Psoas muscle (tissue), 7 donors: ENCODE measurements at regions not wholly inside any gene's neighbourhood (a gene's known extent, or its start where the extent isn't known, plus 50 kb on each side); places are given as distances from the start of the nearest gene placed in this dataset.
"Not testable (repeated sequence)": the region's sequence is repeated elsewhere in the genome, so short reads cannot be mapped to it uniquely, and the experiment has no call there.

Experiments used
- ATAC-seq, 4 donors: fragments of 200-7000 bp; cut with Tn5 transposase; one replicate each; pipeline ENCODE4 v1.9.1; 2020; ENCODE audit warnings: moderate library complexity in 3 of 4, mild to moderate bottlenecking in 2 of 4
- DNase-seq, 2 donors: peaks; one replicate each; pipeline ENCODE4 v3.0.0-alpha.2; 2020
- H3K27ac ChIP-seq: fragments of 200-600 bp; one replicate; pipeline ENCODE4 v1.8.0; 2022
- H3K27me3 ChIP-seq, 3 donors: fragments of 200-600 bp in 1 of 3; one replicate each; pipeline versions ENCODE4 v1.6.1 to v1.8.0; 2013 to 2022; ENCODE audit warnings: low read length in 2 of 3, mild to moderate bottlenecking in 2 of 3, moderate library complexity in 1 of 3; ENCODE audit not compliant: insufficient read depth in 3 of 3
- H3K36me3 ChIP-seq, 2 donors: fragments of 200-600 bp in 1 of 2; one replicate each; pipeline versions ENCODE4 v1.6.1 to v1.8.0; 2013 to 2022; ENCODE audit warnings: low read depth in 1 of 2, mild to moderate bottlenecking in 1 of 2, moderate library complexity in 1 of 2; ENCODE audit not compliant: insufficient read depth in 1 of 2
- H3K4me1 ChIP-seq: fragments of 200-600 bp; one replicate; pipeline ENCODE4 v1.8.0; 2022
- H3K4me3 ChIP-seq: fragments of 200-600 bp; one replicate; pipeline ENCODE4 v1.8.0; 2022; ENCODE audit warnings: mild to moderate bottlenecking
- H3K9me3 ChIP-seq: fragments of 200-600 bp; one replicate; pipeline ENCODE4 v1.8.0; 2022
- CTCF ChIP-seq: fragments of 200-600 bp; IDR thresholded peaks from one replicate; pipeline ENCODE4 v1.8.0; 2022; ENCODE audit warnings: antibody characterized with exemption
- WGBS, 3 donors: extraction: QIAGEN DNeasy Blood & Tissue Kit; methylation state at CpG; one replicate each; pipeline versions ENCODE4 v1.1.6 to v1.1.7; 2013; 5-methylcytosine and 5-hydroxymethylcytosine counted together
- intact Hi-C, 2 donors: fragments of 100-400 bp; cut with DNase I; formaldehyde crosslinking; loops; one replicate each; pipeline versions ENCODE4 v1.11.0 to v1.14.2; 2022
- donor health status: healthy with polysubstance abuse.
- donor health status: DM: no; HTN: no; CAD: no; lungs with moderate emphysema.
- donor health status: Bipolar disorder and iron deficiency.
- donor health status: healthy.
- donor health status: DM: yes; HTN: yes; CAD: no.
- donor health status: DM: no; HTN: no; CAD: no.
- donor health status: DM: yes; HTN: yes; CAD: no.

- no peak for TF ChIP-seq CTCF
- H3K9me3 ChIP-seq = no peaks in the 10 kb centered on the region
- no peaks in the 10 kb centered on the region for H3K36me3 ChIP-seq
- 61 to 79% (median 69%) methylated on average over 5 of the region's 5 CpGs for WGBS, 3 donors
- H3K27ac ChIP-seq = no peak overlapping the region
- no peaks in the 10 kb centered on the region for H3K27me3 ChIP-seq
- DNase-seq = no peak
- intact Hi-C loops = no loop called here
- no peak overlapping the region for H3K4me3 ChIP-seq
- ATAC-seq = no peak
- H3K4me1 ChIP-seq = no peaks in the 10 kb centered on the region
These were observed 1086.4 kb downstream of the CDH8 start for GRCh38 chr16:60949800-60950199.

GRCh38 chr16:60945225-60945624 lies 1091.0 kb downstream of the CDH8 start:
- DNase-seq = no peak
- intact Hi-C loops = no loop called here
- 4 to 13% (median 11%) methylated on average over 2 of the region's 2 CpGs for WGBS, 3 donors

GRCh38 chr16:60936189-60936588 lies 1100.0 kb downstream of the CDH8 start:
- WGBS, 3 donors = 88 to 91% (median 89%) methylated on average over 10 of the region's 10 CpGs
- H3K4me3 ChIP-seq, H3K36me3 ChIP-seq, H3K27ac ChIP-seq, H3K9me3 ChIP-seq, H3K27me3 ChIP-seq, H3K4me1 ChIP-seq, ATAC-seq, intact Hi-C loops, DNase-seq: not testable (repeated sequence)

More at GRCh38 chr16:60945225-60945624, 1091.0 kb downstream of the CDH8 start:
- Histone ChIP-seq H3K27ac (no peak overlapping the region), H3K4me1 (no peaks in the 10 kb centered on the region), H3K27me3 (no peaks in the 10 kb centered on the region), H3K4me3 (no peak overlapping the region), H3K9me3 (no peaks in the 10 kb centered on the region), H3K36me3 (no peaks in the 10 kb centered on the region)
- ATAC-seq = no peak
- no peak for TF ChIP-seq CTCF

GRCh38 chr16:60932600-60932999 lies 1103.6 kb downstream of the CDH8 start:
- Histone ChIP-seq H3K27me3 (no peaks in the 10 kb centered on the region), H3K36me3 (no peaks in the 10 kb centered on the region), H3K9me3 (no peaks in the 10 kb centered on the region), H3K4me1 (no peaks in the 10 kb centered on the region), H3K4me3 (no peak overlapping the region), H3K27ac (no peak overlapping the region)
- intact Hi-C loops = no loop called here
- no peak for DNase-seq
- no peak for TF ChIP-seq CTCF
- no peak for ATAC-seq
- 81 to 84% (median 83%) methylated on average over 3 of the region's 3 CpGs for WGBS, 3 donors

- Histone ChIP-seq H3K4me3 (no peak overlapping the region), H3K27me3 (no peaks in the 10 kb centered on the region), H3K27ac (no peak overlapping the region), H3K4me1 (no peaks in the 10 kb centered on the region), H3K36me3 (no peaks in the 10 kb centered on the region), H3K9me3 (no peaks in the 10 kb centered on the region)
- 66 to 73% (median 67%) methylated on average over 5 of the region's 5 CpGs for WGBS, 3 donors
- no peak for DNase-seq
- intact Hi-C loops = no loop called here
- ATAC-seq = no peak
- no peak for TF ChIP-seq CTCF
These were observed 1105.9 kb downstream of the CDH8 start for GRCh38 chr16:60930291-60930690.
